Neural progenitor cell (in vitro differentiated cells): ENCODE measurements at regions not wholly inside any gene's neighbourhood (a gene's known extent, or its start where the extent isn't known, plus 50 kb on each side); places are given as distances from the start of the nearest gene placed in this dataset.

Experiments used
- DNase-seq: peaks from one replicate; pipeline ENCODE4 v3.0.0-alpha.2; 2016; ENCODE audit warnings: low spot score
- H2AFZ ChIP-seq: fragments of 200-600 bp; sonication (generic); replicated peaks from 2 replicates; pipeline ENCODE4 v1.6.1; 2016; ENCODE audit warnings: antibody characterized with exemption
- H3F3A ChIP-seq: fragments of 200-600 bp; sonication (generic); 2 replicates; pipeline ENCODE4 v1.6.1; 2016; ENCODE audit warnings: antibody characterized with exemption, low read depth
- H3K27ac ChIP-seq: fragments of 200-600 bp; sonication (generic); 2 replicates; pipeline ENCODE4 v1.5.1; 2016; ENCODE audit warnings: mild to moderate bottlenecking
- H3K27me3 ChIP-seq: fragments of 200-600 bp; sonication (generic); 2 replicates; pipeline ENCODE4 v1.6.1; 2016; ENCODE audit warnings: mild to moderate bottlenecking, moderate library complexity
- H3K36me3 ChIP-seq: fragments of 200-600 bp; sonication (generic); 2 replicates; pipeline ENCODE4 v1.5.1; 2016
- H3K4me1 ChIP-seq: fragments of 200-600 bp; sonication (generic); 2 replicates; pipeline ENCODE4 v1.6.1; 2016; ENCODE audit warnings: mixed run types
- H3K4me2 ChIP-seq: fragments of 200-600 bp; sonication (generic); 2 replicates; pipeline ENCODE4 v1.6.1; 2016
- H3K4me3 ChIP-seq: fragments of 200-600 bp; sonication (generic); 2 replicates; pipeline ENCODE4 v1.5.1; 2016
- H3K79me2 ChIP-seq: fragments of 200-600 bp; sonication (generic); 2 replicates; pipeline ENCODE4 v1.6.1; 2016; ENCODE audit warnings: low read depth
- H3K9ac ChIP-seq: fragments of 200-600 bp; sonication (generic); 2 replicates; pipeline ENCODE4 v1.6.1; 2016
- H3K9me3 ChIP-seq: fragments of 200-600 bp; sonication (generic); 2 replicates; pipeline ENCODE4 v1.5.1; 2016; ENCODE audit warnings: low read depth
- H4K20me1 ChIP-seq: fragments of 200-600 bp; sonication (generic); 2 replicates; pipeline ENCODE4 v1.6.1; 2016; ENCODE audit warnings: low read depth
- H3K27ac Mint-ChIP-seq: 3 replicates; pipeline ENCODE4 v1.8.0; 2021; ENCODE audit warnings: mixed read lengths
- H3K27me3 Mint-ChIP-seq: 2 replicates; pipeline ENCODE4 v1.8.0; 2022; ENCODE audit warnings: low read depth, mild to moderate bottlenecking, inconsistent platforms, moderate library complexity, mixed read lengths; ENCODE audit not compliant: insufficient read depth
- H3K36me3 Mint-ChIP-seq: 3 replicates; pipeline ENCODE4 v1.8.0; 2021; ENCODE audit warnings: mixed read lengths
- H3K4me1 Mint-ChIP-seq: 3 replicates; pipeline ENCODE4 v1.8.0; 2021; ENCODE audit warnings: mixed read lengths
- H3K4me3 Mint-ChIP-seq: 3 replicates; pipeline ENCODE4 v1.8.0; 2021; ENCODE audit warnings: mild to moderate bottlenecking, moderate library complexity, mixed read lengths
- H3K9me3 Mint-ChIP-seq: 3 replicates; pipeline ENCODE4 v1.8.0; 2020; ENCODE audit warnings: mixed read lengths
- EZH2 ChIP-seq: fragments of 200-600 bp; sonication (generic); IDR thresholded peaks from 2 replicates; pipeline ENCODE4 v1.6.1; 2017; ENCODE audit warnings: antibody characterized with exemption, mild to moderate bottlenecking, moderate library complexity
- EZH2phosphoT487 ChIP-seq: fragments of 200-600 bp; sonication (generic); IDR thresholded peaks from 2 replicates; pipeline ENCODE4 v1.6.1; 2017; ENCODE audit warnings: antibody characterized with exemption
- TF ChIP-seq, protein P1 (sequence below): fragments of 200-600 bp; sonication (generic); IDR thresholded peaks from 2 replicates; pipeline ENCODE4 v1.5.1; 2017; ENCODE audit warnings: antibody characterized with exemption, mild to moderate bottlenecking

DNA sequence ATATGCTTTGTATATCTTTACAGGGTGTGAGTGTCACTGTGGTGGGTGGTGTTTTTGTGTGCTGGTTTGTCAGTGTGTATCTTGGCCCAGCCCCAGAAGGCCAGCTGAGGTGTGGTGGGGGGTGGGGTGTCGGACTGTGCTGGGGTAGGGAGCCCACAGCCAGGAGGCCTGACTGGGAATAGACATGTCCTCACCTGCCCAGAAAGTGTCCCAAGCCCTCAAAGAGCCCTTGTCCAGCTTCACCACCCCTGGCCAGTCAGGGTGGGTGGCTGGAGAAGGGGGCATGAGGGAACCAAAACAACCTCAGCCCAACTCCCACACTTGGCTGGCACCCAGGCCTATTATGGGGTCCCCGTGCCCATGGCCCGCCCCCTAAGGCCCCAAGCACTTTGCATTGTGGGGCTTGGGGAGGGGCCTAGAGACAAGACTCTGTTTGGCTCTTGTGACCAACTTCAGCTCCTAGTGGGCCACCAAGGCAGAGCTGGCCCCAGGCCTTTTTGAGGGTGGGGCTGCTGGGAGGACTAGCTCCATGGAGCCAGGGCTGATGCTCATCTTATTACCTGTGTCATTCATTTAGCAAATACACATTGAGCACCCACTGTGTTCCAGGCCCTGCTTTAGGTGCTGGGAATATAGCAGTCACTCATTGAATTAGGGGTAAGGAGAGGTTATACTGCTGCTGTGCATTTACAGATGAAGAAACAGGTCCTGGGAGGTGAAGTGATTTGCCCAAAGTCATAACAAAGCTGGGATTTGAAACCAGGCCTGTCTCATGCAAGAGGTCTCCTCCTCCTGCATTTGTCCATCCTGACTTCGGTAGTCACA is 56.2 kb upstream of the PSD2 start:
- H3K27me3 ChIP-seq: peaks cover 4% of the 10 kb centered on the region
- Mint-ChIP-seq H3K4me1 (peaks cover 54% of the 10 kb centered on the region), H3K4me3 (no peak overlapping the region), H3K27me3 (peaks cover 14% of the 10 kb centered on the region), H3K9me3 (no peaks in the 10 kb centered on the region), H3K27ac (peak overlapping the region; percentile 66), H3K36me3 (no peaks in the 10 kb centered on the region)
- H3K36me3 ChIP-seq: no peaks in the 10 kb centered on the region
- no peak overlapping the region for H3K9ac ChIP-seq
- no peak overlapping the region for H3K4me3 ChIP-seq
- H3K4me1 ChIP-seq: peaks cover 12% of the 10 kb centered on the region
- TF ChIP-seq EZH2 (no peak), EZH2phosphoT487 (no peak)
- TF ChIP-seq, protein P1, sequence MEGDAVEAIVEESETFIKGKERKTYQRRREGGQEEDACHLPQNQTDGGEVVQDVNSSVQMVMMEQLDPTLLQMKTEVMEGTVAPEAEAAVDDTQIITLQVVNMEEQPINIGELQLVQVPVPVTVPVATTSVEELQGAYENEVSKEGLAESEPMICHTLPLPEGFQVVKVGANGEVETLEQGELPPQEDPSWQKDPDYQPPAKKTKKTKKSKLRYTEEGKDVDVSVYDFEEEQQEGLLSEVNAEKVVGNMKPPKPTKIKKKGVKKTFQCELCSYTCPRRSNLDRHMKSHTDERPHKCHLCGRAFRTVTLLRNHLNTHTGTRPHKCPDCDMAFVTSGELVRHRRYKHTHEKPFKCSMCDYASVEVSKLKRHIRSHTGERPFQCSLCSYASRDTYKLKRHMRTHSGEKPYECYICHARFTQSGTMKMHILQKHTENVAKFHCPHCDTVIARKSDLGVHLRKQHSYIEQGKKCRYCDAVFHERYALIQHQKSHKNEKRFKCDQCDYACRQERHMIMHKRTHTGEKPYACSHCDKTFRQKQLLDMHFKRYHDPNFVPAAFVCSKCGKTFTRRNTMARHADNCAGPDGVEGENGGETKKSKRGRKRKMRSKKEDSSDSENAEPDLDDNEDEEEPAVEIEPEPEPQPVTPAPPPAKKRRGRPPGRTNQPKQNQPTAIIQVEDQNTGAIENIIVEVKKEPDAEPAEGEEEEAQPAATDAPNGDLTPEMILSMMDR: no peak
- H4K20me1 ChIP-seq: no peaks in the 10 kb centered on the region
- no peaks in the 10 kb centered on the region for H3K79me2 ChIP-seq
- DNase-seq: no peak
- H3K9me3 ChIP-seq: no peaks in the 10 kb centered on the region
- no peak overlapping the region for H2AFZ ChIP-seq
- H3K4me2 ChIP-seq: no peak overlapping the region
- peaks cover 6% of the 10 kb centered on the region for H3F3A ChIP-seq
- H3K27ac ChIP-seq: no peak overlapping the region

DNA sequence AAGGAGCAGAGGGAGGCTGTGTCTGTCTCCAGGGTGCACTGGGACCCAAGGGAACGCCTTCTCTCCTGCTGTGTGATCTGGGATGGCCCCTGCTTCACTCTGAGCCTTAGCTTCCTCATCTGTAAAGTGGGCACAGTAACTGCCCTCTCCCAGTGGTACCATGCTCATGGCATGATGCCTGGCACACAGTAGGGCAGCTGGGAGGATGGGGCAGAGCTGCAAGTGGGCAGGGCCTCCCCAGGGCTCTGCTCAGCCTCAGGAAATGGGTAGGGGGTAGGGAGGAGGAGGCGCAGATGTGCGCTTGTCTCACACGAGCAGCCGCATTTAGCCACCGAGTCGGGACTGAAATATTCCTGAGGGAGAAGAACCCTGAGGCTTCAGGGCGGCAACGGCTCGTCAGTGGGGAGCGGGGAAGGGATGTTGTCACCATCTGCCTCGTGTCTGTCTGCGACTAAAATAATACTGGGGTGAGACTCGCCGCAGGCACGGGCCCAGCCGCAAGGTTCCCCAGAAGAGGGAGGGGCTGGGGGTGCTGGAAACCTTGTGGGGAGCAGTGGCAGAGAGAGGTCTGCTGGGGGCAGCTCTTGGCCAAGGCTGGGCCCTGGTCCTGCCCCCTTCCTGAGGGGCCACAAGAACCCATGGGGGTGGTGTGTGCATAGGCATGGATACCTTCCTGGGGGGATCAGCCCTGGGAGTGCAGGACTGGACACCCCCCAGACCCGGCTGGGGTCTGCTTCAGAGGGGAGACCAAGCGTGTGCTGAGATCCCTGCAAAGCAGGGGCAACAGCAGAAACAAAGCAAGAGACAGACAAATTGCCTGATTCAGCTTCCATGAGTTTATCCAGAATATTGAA is 55.2 kb upstream of the PSD2 start:
- Mint-ChIP-seq H3K4me3 (no peak overlapping the region), H3K4me1 (peaks cover 59% of the 10 kb centered on the region), H3K27me3 (peaks cover 17% of the 10 kb centered on the region), H3K9me3 (no peaks in the 10 kb centered on the region), H3K36me3 (no peaks in the 10 kb centered on the region), H3K27ac (peak overlapping the region; percentile 74)
- Histone ChIP-seq H3K36me3 (no peaks in the 10 kb centered on the region), H3K9ac (no peak overlapping the region), H4K20me1 (no peaks in the 10 kb centered on the region), H3K27me3 (peaks cover 14% of the 10 kb centered on the region), H3K4me3 (no peak overlapping the region), H3F3A (peaks cover 4% of the 10 kb centered on the region), H3K4me2 (no peak overlapping the region), H3K27ac (no peak overlapping the region), H2AFZ (no peak overlapping the region), H3K79me2 (no peaks in the 10 kb centered on the region), H3K9me3 (no peaks in the 10 kb centered on the region), H3K4me1 (peaks cover 15% of the 10 kb centered on the region)
- no peak for TF ChIP-seq EZH2
- TF ChIP-seq, protein P1: no peak
- no peak for TF ChIP-seq EZH2phosphoT487
- DNase-seq: no peak

DNA sequence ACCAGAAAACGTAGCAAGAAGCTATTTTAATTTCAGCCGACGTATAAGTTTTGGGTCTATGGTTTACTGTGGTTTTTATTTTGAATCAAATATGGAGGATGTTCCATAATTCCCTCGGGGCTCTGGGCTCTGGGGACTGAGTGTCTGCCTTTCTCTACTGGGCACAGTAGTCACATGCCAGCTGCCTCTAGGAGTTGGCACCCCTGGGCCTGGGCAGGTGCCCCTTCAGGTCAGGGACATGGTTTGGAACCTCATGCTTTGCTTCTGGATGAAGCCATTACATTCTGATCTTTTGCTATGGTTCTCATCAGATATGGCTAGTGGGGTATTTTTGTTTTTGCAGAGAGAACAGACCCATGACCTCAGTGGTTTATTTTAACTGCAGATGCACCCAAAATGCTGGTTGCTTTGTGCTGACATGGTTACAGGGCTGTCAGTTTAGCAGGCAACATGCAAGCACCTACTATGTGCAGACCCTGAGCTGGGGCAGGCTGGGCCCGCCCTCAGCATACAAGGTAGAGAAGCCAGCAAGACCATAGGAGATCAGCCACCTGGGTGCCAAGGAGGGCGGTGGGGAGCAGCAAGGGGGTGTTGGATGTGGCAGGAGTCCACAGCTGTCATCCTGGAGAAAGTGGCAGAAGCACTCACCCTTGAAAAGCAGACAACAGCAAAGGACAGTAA is 54.5 kb upstream of the PSD2 start:
- no peak overlapping the region for H3K4me3 ChIP-seq
- H3K4me1 ChIP-seq: peaks cover 22% of the 10 kb centered on the region
- Mint-ChIP-seq H3K4me3 (peak overlapping the region; percentile 41), H3K9me3 (no peaks in the 10 kb centered on the region), H3K4me1 (peaks cover 65% of the 10 kb centered on the region), H3K27ac (peak overlapping the region; percentile 37), H3K27me3 (peaks cover 20% of the 10 kb centered on the region), H3K36me3 (no peaks in the 10 kb centered on the region)
- TF ChIP-seq EZH2 (no peak), EZH2phosphoT487 (no peak)
- TF ChIP-seq, protein P1: no peak
- H3K9ac ChIP-seq: no peak overlapping the region
- H3K36me3 ChIP-seq: no peaks in the 10 kb centered on the region
- no peak for DNase-seq
- peaks cover 11% of the 10 kb centered on the region for H3F3A ChIP-seq
- H3K4me2 ChIP-seq: no peak overlapping the region
- no peaks in the 10 kb centered on the region for H4K20me1 ChIP-seq
- no peaks in the 10 kb centered on the region for H3K79me2 ChIP-seq
- H3K27ac ChIP-seq: no peak overlapping the region
- peaks cover 20% of the 10 kb centered on the region for H3K27me3 ChIP-seq
- H3K9me3 ChIP-seq: no peaks in the 10 kb centered on the region
- no peak overlapping the region for H2AFZ ChIP-seq
